Neural cell (in vitro differentiated cells): ENCODE measurements at regions not wholly inside any gene's neighbourhood (a gene's known extent, or its start where the extent isn't known, plus 50 kb on each side); places are given as distances from the start of the nearest gene placed in this dataset.

Experiments used
- H2AFZ ChIP-seq: fragments of 200-600, 300-800 bp; sonication (generic), shearing (Covaris generic); 2 replicates; pipeline ENCODE4 v1.6.0; 2014; ENCODE audit warnings: low read depth, mild to moderate bottlenecking, antibody characterized with exemption, low read length, moderate library complexity
- H3F3A ChIP-seq: fragments of 200-600 bp; shearing (Covaris generic); 2 replicates; pipeline ENCODE4 v1.6.1; 2016; ENCODE audit warnings: mild to moderate bottlenecking, moderate library complexity, mixed read lengths, antibody characterized with exemption, low read length; ENCODE audit not compliant: insufficient read depth, poor library complexity, severe bottlenecking
- H3K27ac ChIP-seq: fragments of 200-600, 300-800 bp; sonication (generic), shearing (Covaris generic); 2 replicates; pipeline ENCODE4 v1.5.1; 2014; ENCODE audit warnings: mild to moderate bottlenecking, low read length, moderate library complexity
- H3K27me3 ChIP-seq: fragments of 300-800, 200-600 bp; sonication (generic), shearing (Covaris generic); 2 replicates; pipeline ENCODE4 v1.6.0; 2014; ENCODE audit warnings: mild to moderate bottlenecking, low read depth, low read length, moderate library complexity; ENCODE audit not compliant: insufficient read depth
- H3K36me3 ChIP-seq: fragments of 300-800, 200-600 bp; sonication (generic), shearing (Covaris generic); 2 replicates; pipeline ENCODE4 v1.5.1; 2014; ENCODE audit warnings: mild to moderate bottlenecking, antibody characterized with exemption, low read length, moderate library complexity; ENCODE audit not compliant: insufficient read depth
- H3K4me2 ChIP-seq: fragments of 300-800, 200-600 bp; sonication (generic), shearing (Covaris generic); 2 replicates; pipeline ENCODE4 v1.6.0; 2014; ENCODE audit warnings: mild to moderate bottlenecking, low read length
- H3K4me3 ChIP-seq: fragments of 300-800, 200-600 bp; sonication (generic), shearing (Covaris generic); 2 replicates; pipeline ENCODE4 v1.5.1; 2014; ENCODE audit warnings: mild to moderate bottlenecking, low read length, moderate library complexity
- H3K79me2 ChIP-seq: fragments of 200-600 bp; shearing (Covaris generic); replicated peaks from 2 replicates; pipeline ENCODE4 v1.6.0; 2014; ENCODE audit warnings: mild to moderate bottlenecking, low read length, moderate library complexity; ENCODE audit not compliant: insufficient read depth
- H3K9ac ChIP-seq: fragments of 300-800, 200-600 bp; sonication (generic), shearing (Covaris generic); 2 replicates; pipeline ENCODE4 v1.6.1; 2016; ENCODE audit warnings: mild to moderate bottlenecking, low read length, mixed read lengths
- H3K9me2 ChIP-seq: fragments of 200-600 bp; shearing (Covaris generic); 2 replicates; pipeline ENCODE4 v1.6.1; 2016; ENCODE audit warnings: mild to moderate bottlenecking, low read length, mixed read lengths; ENCODE audit not compliant: insufficient read depth
- H3K9me3 ChIP-seq: fragments of 200-600, 300-800 bp; sonication (generic), shearing (Covaris generic); 2 replicates; pipeline ENCODE4 v1.6.1; 2016; ENCODE audit warnings: mild to moderate bottlenecking, mixed run types, low read length, moderate library complexity, mixed read lengths
- H4K20me1 ChIP-seq: fragments of 200-600 bp; shearing (Covaris generic); 2 replicates; pipeline ENCODE4 v1.6.1; 2016; ENCODE audit warnings: mild to moderate bottlenecking, mixed run types; ENCODE audit not compliant: insufficient read depth
- EP300 ChIP-seq: fragments of 450-650 bp; conservative IDR thresholded peaks from 2 replicates; pipeline ENCODE4 v1.6.1; 2014; ENCODE audit warnings: antibody characterized with exemption, mild to moderate bottlenecking, moderate library complexity; ENCODE audit not compliant: poor library complexity, severe bottlenecking
- EZH2 ChIP-seq: fragments of 200-600, 300-800 bp; shearing (Covaris generic), sonication (generic); IDR thresholded peaks from 2 replicates; pipeline ENCODE4 v1.6.1; 2014; ENCODE audit warnings: antibody characterized with exemption, low read length, borderline replicate concordance, mild to moderate bottlenecking; ENCODE audit not compliant: insufficient read depth, poor library complexity, severe bottlenecking
- MXI1 ChIP-seq: fragments of 450-650 bp; conservative IDR thresholded peaks from 2 replicates; pipeline ENCODE4 v1.6.1; 2014; ENCODE audit warnings: antibody characterized with exemption, mild to moderate bottlenecking; ENCODE audit not compliant: poor library complexity, severe bottlenecking
- POLR2AphosphoS5 ChIP-seq: IDR thresholded peaks from 2 replicates; pipeline ENCODE4 v1.6.1; 2012
- RAD21 ChIP-seq: fragments of 450-650 bp; conservative IDR thresholded peaks from 2 replicates; pipeline ENCODE4 v1.6.1; 2014; ENCODE audit warnings: antibody characterized with exemption, mild to moderate bottlenecking, moderate library complexity
- SMC3 ChIP-seq: fragments of 450-650 bp; conservative IDR thresholded peaks from 2 replicates; pipeline ENCODE4 v1.6.1; 2014; ENCODE audit warnings: antibody characterized with exemption, mild to moderate bottlenecking, moderate library complexity; ENCODE audit not compliant: poor library complexity
- TAF1 ChIP-seq: IDR thresholded peaks from 2 replicates; pipeline ENCODE4 v1.6.1; 2012; ENCODE audit warnings: low read depth
- TF ChIP-seq, protein P1 (sequence below): fragments of 450-650 bp; IDR thresholded peaks from 2 replicates; pipeline ENCODE4 v1.5.1; 2014; ENCODE audit warnings: antibody characterized with exemption, mild to moderate bottlenecking, moderate library complexity; ENCODE audit not compliant: poor library complexity, severe bottlenecking
- TF ChIP-seq, protein P2 (sequence below): IDR thresholded peaks from 2 replicates; pipeline ENCODE4 v1.6.1; 2012; ENCODE audit warnings: borderline replicate concordance

DNA sequence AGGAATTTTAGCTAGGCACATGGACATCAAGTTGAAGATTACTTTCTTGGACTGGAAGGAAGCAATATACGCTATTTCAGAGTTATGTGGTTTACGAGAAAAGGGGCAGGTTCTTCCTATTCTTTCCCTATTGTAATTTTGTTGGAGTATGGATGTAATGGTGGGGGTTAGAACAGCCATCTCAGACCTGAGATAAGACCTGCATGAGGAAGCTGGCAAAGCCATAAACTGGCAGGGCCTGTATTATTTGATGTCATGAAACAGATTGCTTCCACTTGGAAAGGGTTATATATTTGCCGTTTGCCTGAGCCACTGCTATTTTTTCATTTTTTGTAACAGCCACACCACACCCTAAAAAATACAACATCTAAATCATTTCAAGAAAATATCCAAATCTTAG, 220.5 kb upstream of the MAGI2 start:
- H3K79me2 ChIP-seq: no peaks in the 10 kb centered on the region
- no peaks in the 10 kb centered on the region for H3K9me3 ChIP-seq
- peak overlapping the region; percentile 26 for H3K4me2 ChIP-seq
- H3K9ac ChIP-seq: no peak overlapping the region
- H3F3A ChIP-seq: no peaks in the 10 kb centered on the region
- H3K9me2 ChIP-seq: no peaks in the 10 kb centered on the region
- no peak overlapping the region for H3K4me3 ChIP-seq
- H3K27ac ChIP-seq: no peak overlapping the region
- TF ChIP-seq EZH2: no peak
- TF ChIP-seq, protein P1, sequence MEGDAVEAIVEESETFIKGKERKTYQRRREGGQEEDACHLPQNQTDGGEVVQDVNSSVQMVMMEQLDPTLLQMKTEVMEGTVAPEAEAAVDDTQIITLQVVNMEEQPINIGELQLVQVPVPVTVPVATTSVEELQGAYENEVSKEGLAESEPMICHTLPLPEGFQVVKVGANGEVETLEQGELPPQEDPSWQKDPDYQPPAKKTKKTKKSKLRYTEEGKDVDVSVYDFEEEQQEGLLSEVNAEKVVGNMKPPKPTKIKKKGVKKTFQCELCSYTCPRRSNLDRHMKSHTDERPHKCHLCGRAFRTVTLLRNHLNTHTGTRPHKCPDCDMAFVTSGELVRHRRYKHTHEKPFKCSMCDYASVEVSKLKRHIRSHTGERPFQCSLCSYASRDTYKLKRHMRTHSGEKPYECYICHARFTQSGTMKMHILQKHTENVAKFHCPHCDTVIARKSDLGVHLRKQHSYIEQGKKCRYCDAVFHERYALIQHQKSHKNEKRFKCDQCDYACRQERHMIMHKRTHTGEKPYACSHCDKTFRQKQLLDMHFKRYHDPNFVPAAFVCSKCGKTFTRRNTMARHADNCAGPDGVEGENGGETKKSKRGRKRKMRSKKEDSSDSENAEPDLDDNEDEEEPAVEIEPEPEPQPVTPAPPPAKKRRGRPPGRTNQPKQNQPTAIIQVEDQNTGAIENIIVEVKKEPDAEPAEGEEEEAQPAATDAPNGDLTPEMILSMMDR: no peak
- TF ChIP-seq EP300: no peak
- TF ChIP-seq SMC3: no peak
- H3K27me3 ChIP-seq: no peaks in the 10 kb centered on the region
- H2AFZ ChIP-seq: no peak overlapping the region
- H3K36me3 ChIP-seq: no peaks in the 10 kb centered on the region
- H4K20me1 ChIP-seq: no peaks in the 10 kb centered on the region

DNA sequence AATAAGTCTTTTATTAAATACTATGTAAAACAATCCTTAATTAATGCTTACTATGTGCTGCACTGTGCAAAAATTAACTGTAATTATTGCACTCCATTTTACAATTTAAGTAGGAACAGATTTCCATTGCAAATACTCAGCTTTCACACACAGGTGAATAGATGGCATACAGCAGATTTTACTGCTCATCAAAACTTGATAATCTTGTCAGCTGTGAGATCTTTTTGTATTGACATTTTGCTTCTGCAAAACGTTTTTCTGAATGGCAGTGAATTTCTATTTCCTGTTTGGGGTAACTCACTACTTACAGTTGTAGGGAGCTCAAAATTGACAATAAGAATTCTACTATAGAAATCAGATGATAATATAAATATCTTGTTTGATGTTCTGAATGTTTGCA, 220.0 kb upstream of the MAGI2 start:
- Histone ChIP-seq H3K4me3 (no peak overlapping the region), H3K79me2 (no peaks in the 10 kb centered on the region), H3K4me2 (peak overlapping the region; percentile 26), H2AFZ (no peak overlapping the region), H3K9ac (no peak overlapping the region), H3K9me2 (no peaks in the 10 kb centered on the region), H3F3A (no peaks in the 10 kb centered on the region), H3K9me3 (no peaks in the 10 kb centered on the region), H3K36me3 (no peaks in the 10 kb centered on the region), H4K20me1 (no peaks in the 10 kb centered on the region), H3K27ac (no peak overlapping the region), H3K27me3 (no peaks in the 10 kb centered on the region)
- TF ChIP-seq, protein P1: no peak
- peak; percentile 82 for TF ChIP-seq EP300
- peak; percentile 54 for TF ChIP-seq POLR2AphosphoS5
- no peak for TF ChIP-seq EZH2

DNA sequence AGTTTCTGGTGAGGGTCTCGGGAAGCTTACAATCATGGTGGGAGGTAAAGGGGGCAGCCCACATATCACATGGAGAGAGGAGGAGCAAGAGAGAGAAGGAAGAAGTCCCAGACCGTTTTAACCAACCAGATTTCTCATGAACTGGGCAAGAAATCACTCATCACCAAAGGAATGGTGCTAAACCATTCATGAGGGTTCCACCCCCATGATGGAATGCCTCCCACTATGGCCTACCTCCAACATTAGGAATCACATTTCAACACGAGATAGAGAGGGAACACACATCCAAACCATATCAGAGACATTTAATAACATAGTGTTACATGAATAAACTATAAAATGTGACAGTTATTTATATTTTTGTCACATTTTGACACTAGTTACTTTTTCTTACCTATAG, 214.8 kb upstream of the MAGI2 start:
- H3K79me2 ChIP-seq: no peaks in the 10 kb centered on the region
- H3K27me3 ChIP-seq: no peaks in the 10 kb centered on the region
- H3K9me3 ChIP-seq: no peaks in the 10 kb centered on the region
- no peak overlapping the region for H3K9ac ChIP-seq
- H3K36me3 ChIP-seq: no peaks in the 10 kb centered on the region
- no peaks in the 10 kb centered on the region for H4K20me1 ChIP-seq
- no peak for TF ChIP-seq EZH2
- TF ChIP-seq EP300: no peak
- TF ChIP-seq, protein P2, sequence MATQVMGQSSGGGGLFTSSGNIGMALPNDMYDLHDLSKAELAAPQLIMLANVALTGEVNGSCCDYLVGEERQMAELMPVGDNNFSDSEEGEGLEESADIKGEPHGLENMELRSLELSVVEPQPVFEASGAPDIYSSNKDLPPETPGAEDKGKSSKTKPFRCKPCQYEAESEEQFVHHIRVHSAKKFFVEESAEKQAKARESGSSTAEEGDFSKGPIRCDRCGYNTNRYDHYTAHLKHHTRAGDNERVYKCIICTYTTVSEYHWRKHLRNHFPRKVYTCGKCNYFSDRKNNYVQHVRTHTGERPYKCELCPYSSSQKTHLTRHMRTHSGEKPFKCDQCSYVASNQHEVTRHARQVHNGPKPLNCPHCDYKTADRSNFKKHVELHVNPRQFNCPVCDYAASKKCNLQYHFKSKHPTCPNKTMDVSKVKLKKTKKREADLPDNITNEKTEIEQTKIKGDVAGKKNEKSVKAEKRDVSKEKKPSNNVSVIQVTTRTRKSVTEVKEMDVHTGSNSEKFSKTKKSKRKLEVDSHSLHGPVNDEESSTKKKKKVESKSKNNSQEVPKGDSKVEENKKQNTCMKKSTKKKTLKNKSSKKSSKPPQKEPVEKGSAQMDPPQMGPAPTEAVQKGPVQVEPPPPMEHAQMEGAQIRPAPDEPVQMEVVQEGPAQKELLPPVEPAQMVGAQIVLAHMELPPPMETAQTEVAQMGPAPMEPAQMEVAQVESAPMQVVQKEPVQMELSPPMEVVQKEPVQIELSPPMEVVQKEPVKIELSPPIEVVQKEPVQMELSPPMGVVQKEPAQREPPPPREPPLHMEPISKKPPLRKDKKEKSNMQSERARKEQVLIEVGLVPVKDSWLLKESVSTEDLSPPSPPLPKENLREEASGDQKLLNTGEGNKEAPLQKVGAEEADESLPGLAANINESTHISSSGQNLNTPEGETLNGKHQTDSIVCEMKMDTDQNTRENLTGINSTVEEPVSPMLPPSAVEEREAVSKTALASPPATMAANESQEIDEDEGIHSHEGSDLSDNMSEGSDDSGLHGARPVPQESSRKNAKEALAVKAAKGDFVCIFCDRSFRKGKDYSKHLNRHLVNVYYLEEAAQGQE: no peak
- TF ChIP-seq, protein P1: no peak
- no peak for TF ChIP-seq TAF1
- no peak for TF ChIP-seq POLR2AphosphoS5
- no peak for TF ChIP-seq RAD21
- no peak for TF ChIP-seq SMC3
- no peak for TF ChIP-seq MXI1
- no peak overlapping the region for H3K4me2 ChIP-seq
- H3F3A ChIP-seq: no peaks in the 10 kb centered on the region
- H3K4me3 ChIP-seq: no peak overlapping the region
- no peak overlapping the region for H3K27ac ChIP-seq
- no peaks in the 10 kb centered on the region for H3K9me2 ChIP-seq
- no peak overlapping the region for H2AFZ ChIP-seq
